OCI-LY1 (cell line): ENCODE measurements at regions not wholly inside any gene's neighbourhood (a gene's known extent, or its start where the extent isn't known, plus 50 kb on each side); places are given as distances from the start of the nearest gene placed in this dataset.

Source experiments
- H2AFZ ChIP-seq: fragments of 200-600 bp; sonication (generic), shearing (Covaris generic); 2 replicates; pipeline ENCODE4 v1.6.0; 2014; ENCODE audit warnings: antibody characterized with exemption, mild to moderate bottlenecking, low read length
- H3F3A ChIP-seq: fragments of 200-600 bp; sonication (generic), shearing (Covaris generic); 2 replicates; pipeline ENCODE4 v1.6.0; 2014; ENCODE audit warnings: mild to moderate bottlenecking, antibody characterized with exemption, low read length, moderate library complexity; ENCODE audit not compliant: insufficient read depth
- H3K27ac ChIP-seq: fragments of 200-600 bp; sonication (generic); 2 replicates; pipeline ENCODE4 v1.5.1; 2014; ENCODE audit warnings: low read length, mixed run types, mild to moderate bottlenecking, low read depth; ENCODE audit not compliant: poor library complexity, severe bottlenecking
- H3K27me3 ChIP-seq: fragments of 200-600 bp; sonication (generic); 2 replicates; pipeline ENCODE4 v1.6.0; 2014; ENCODE audit warnings: antibody characterized with exemption, mild to moderate bottlenecking, low read length, moderate library complexity; ENCODE audit not compliant: insufficient read depth
- H3K36me3 ChIP-seq: fragments of 200-600 bp; sonication (generic); 2 replicates; pipeline ENCODE4 v1.6.1; 2014; ENCODE audit warnings: mild to moderate bottlenecking, antibody characterized with exemption, low read length, moderate library complexity, mixed read lengths; ENCODE audit not compliant: insufficient read depth
- H3K4me1 ChIP-seq: fragments of 200-600 bp; sonication (generic); 2 replicates; pipeline ENCODE4 v1.5.1; 2014; ENCODE audit warnings: mild to moderate bottlenecking, low read length, moderate library complexity; ENCODE audit not compliant: insufficient read depth, severe bottlenecking
- H3K4me2 ChIP-seq: fragments of 200-600 bp; sonication (generic), shearing (Covaris generic); 2 replicates; pipeline ENCODE4 v1.6.1; 2014; ENCODE audit warnings: low read length
- H3K4me3 ChIP-seq: fragments of 200-600 bp; sonication (generic); 2 replicates; pipeline ENCODE4 v1.5.1; 2014; ENCODE audit warnings: low read length, low read depth, mild to moderate bottlenecking, mixed read lengths; ENCODE audit not compliant: poor library complexity, severe bottlenecking
- H3K79me2 ChIP-seq: fragments of 200-600 bp; shearing (Covaris generic); 2 replicates; pipeline ENCODE4 v1.6.1; 2016; ENCODE audit warnings: mixed run types, low read length, mixed read lengths; ENCODE audit not compliant: insufficient read depth
- H3K9ac ChIP-seq: fragments of 200-600 bp; sonication (generic), shearing (Covaris generic); 2 replicates; pipeline ENCODE4 v1.6.1; 2014; ENCODE audit warnings: mild to moderate bottlenecking, low read length, mixed read lengths
- H3K9me2 ChIP-seq: fragments of 200-600 bp; sonication (generic), shearing (Covaris generic); 2 replicates; pipeline ENCODE4 v1.6.1; 2014; ENCODE audit warnings: low read depth, mild to moderate bottlenecking, low read length, mixed read lengths
- H3K9me3 ChIP-seq: fragments of 200-600 bp; shearing (Covaris generic); 2 replicates; pipeline ENCODE4 v1.6.1; 2014; ENCODE audit warnings: low read length, mixed read lengths
- H4K20me1 ChIP-seq: fragments of 200-600 bp; sonication (generic), shearing (Covaris generic); 2 replicates; pipeline ENCODE4 v1.6.0; 2016; ENCODE audit warnings: mild to moderate bottlenecking, low read length; ENCODE audit not compliant: insufficient read depth
- CTCF ChIP-seq: fragments of 200-600 bp; sonication (generic), shearing (Covaris generic); IDR thresholded peaks from 2 replicates; pipeline ENCODE4 v1.5.1; 2017; ENCODE audit warnings: mild to moderate bottlenecking, antibody characterized with exemption, low read length, moderate library complexity, mixed read lengths
- EZH2 ChIP-seq: fragments of 200-600 bp; sonication (generic), shearing (Covaris generic); IDR thresholded peaks from 2 replicates; pipeline ENCODE4 v1.8.0; 2017; ENCODE audit warnings: borderline replicate concordance, mixed run types, mild to moderate bottlenecking, antibody characterized with exemption, low read length, moderate library complexity, mixed read lengths

- Histone ChIP-seq H3K4me1 (no peaks in the 10 kb centered on the region), H4K20me1 (no peaks in the 10 kb centered on the region), H2AFZ (no peak overlapping the region), H3K27ac (no peak overlapping the region), H3K9me3 (no peaks in the 10 kb centered on the region), H3K27me3 (no peaks in the 10 kb centered on the region), H3K9ac (no peak overlapping the region), H3K4me3 (no peak overlapping the region), H3K79me2 (no peaks in the 10 kb centered on the region), H3F3A (no peaks in the 10 kb centered on the region), H3K36me3 (no peaks in the 10 kb centered on the region), H3K9me2 (no peaks in the 10 kb centered on the region), H3K4me2 (no peak overlapping the region)
- TF ChIP-seq CTCF (no peak), EZH2 (no peak)
Observed at GRCh38 chr11:27279460-27279859, 83.6 kb downstream of the CCDC34 start.

GRCh38 chr11:27277843-27278242, 85.2 kb downstream of the CCDC34 start:
- no peak overlapping the region for H3K9ac ChIP-seq
- no peak overlapping the region for H2AFZ ChIP-seq
- no peak for TF ChIP-seq EZH2
- no peak for TF ChIP-seq CTCF
- no peaks in the 10 kb centered on the region for H3K4me1 ChIP-seq
- H4K20me1 ChIP-seq: no peaks in the 10 kb centered on the region
- H3K27ac ChIP-seq: no peak overlapping the region
- no peak overlapping the region for H3K4me2 ChIP-seq
- no peaks in the 10 kb centered on the region for H3K79me2 ChIP-seq
- H3K36me3 ChIP-seq: no peaks in the 10 kb centered on the region
- H3K27me3 ChIP-seq: no peaks in the 10 kb centered on the region
- H3K4me3 ChIP-seq: no peak overlapping the region
- H3F3A ChIP-seq: no peaks in the 10 kb centered on the region
- no peaks in the 10 kb centered on the region for H3K9me2 ChIP-seq
- no peaks in the 10 kb centered on the region for H3K9me3 ChIP-seq

GRCh38 chr11:27276141-27276540, 86.9 kb downstream of the CCDC34 start:
- H3K27me3 ChIP-seq: no peaks in the 10 kb centered on the region

More at GRCh38 chr11:27276141-27276540, 86.9 kb downstream of the CCDC34 start:
- no peaks in the 10 kb centered on the region for H3K9me2 ChIP-seq
- H3K4me3 ChIP-seq: no peak overlapping the region
- no peaks in the 10 kb centered on the region for H3K36me3 ChIP-seq
- H3K79me2 ChIP-seq: no peaks in the 10 kb centered on the region
- no peaks in the 10 kb centered on the region for H3K4me1 ChIP-seq
- H3K27ac ChIP-seq: no peak overlapping the region
- no peaks in the 10 kb centered on the region for H4K20me1 ChIP-seq
- H3F3A ChIP-seq: no peaks in the 10 kb centered on the region
- no peak overlapping the region for H2AFZ ChIP-seq
- H3K9ac ChIP-seq: no peak overlapping the region
- TF ChIP-seq CTCF (no peak), EZH2 (no peak)
- no peaks in the 10 kb centered on the region for H3K9me3 ChIP-seq
- H3K4me2 ChIP-seq: no peak overlapping the region
